Heart left ventricle (tissue), 13 donors: ENCODE measurements at regions not wholly inside any gene's neighbourhood (a gene's known extent, or its start where the extent isn't known, plus 50 kb on each side); places are given as distances from the start of the nearest gene placed in this dataset.

Source experiments
- CTCF ChIP-seq, 12 donors: fragments of 200-600 bp; sonication (generic) in 4 of 12; IDR thresholded peaks; one replicate each; pipeline versions ENCODE4 v1.5.0 to v1.8.0; 2018 to 2022; ENCODE audit warnings: antibody characterized with exemption in 12 of 12, mild to moderate bottlenecking in 5 of 12
- POLR2A ChIP-seq, 2 donors: fragments of 450-650 bp; IDR thresholded peaks; one replicate each; pipeline ENCODE4 v1.6.1; 2017; ENCODE audit warnings: antibody characterized with exemption in 2 of 2, mild to moderate bottlenecking in 2 of 2, moderate library complexity in 2 of 2
- donor health status: ischemic (EF 13 %, LVEDD 7.1; RV severe dilation, severe dysfunction).
- donor health status: DM: no; HTN: yes; CAD: no.
- donor health status: DM: no; HTN: no; CAD: no.
- donor health status: ischemic (EF 25% LVEDD 6.9; RV normal size, moderate dysfunction).
- donor health status: ischemic (EF 25% LVEDD 5.7; RV mildly dilated, moderate dysfunction).
- donor health status: ischemic (EF 35%, LVEDD 5.7; RV mildly dilated, moderate dysfunction).
- donor health status: nonischemic (EF 11% LVEDD 7.7; RV severe dilation, severe dysfunction).
- donor health status: DM: yes; HTN: yes; CAD: no.
- donor health status: PGD.
- donor health status: ischemic (EF 29% LVEDD 5.4; RV normal size, mild dysfunction).
- donor health status: nonischemic (EF 23%, LVEDD 6.1; RV moderate dilation, normal function).

- no peak for TF ChIP-seq CTCF (IDR thresholded peaks at IDR 0.05)
- no peak for TF ChIP-seq POLR2A (IDR thresholded peaks at IDR 0.05)
These were observed 101.8 kb downstream of the SPRY4 start for GRCh38 chr5:142222866-142223558.
